ENCODE measurements at regions not wholly inside any gene's neighbourhood (a gene's known extent, or its start where the extent isn't known, plus 50 kb on each side); places are given as distances from the start of the nearest gene placed in this dataset.

- H3K4me1 ChIP-seq: no peaks in the 10 kb centered on the region
- H3K9me3 ChIP-seq: no peaks in the 10 kb centered on the region
- DNase-seq: no peak
- no peaks in the 10 kb centered on the region for H3K36me3 ChIP-seq
- 61 to 64% methylated on average over 4 of the region's 4 CpGs for WGBS, 2 donors
- H3K4me3 ChIP-seq: no peak overlapping the region
- intact Hi-C loops (cut with DNase I): no loop called here
- no peak for ATAC-seq
- no peak overlapping the region for H3K27ac ChIP-seq
- no peaks in the 10 kb centered on the region for H3K27me3 ChIP-seq
- FAIRE-seq: no peak
- no peak for TF ChIP-seq CTCF (IDR thresholded peaks at IDR 0.05)
Measured at GRCh38 chr6:104548297-104548696, 311.4 kb downstream of the HACE1 start.

- no peak overlapping the region for H3K4me3 ChIP-seq
- H3K4me1 ChIP-seq: no peaks in the 10 kb centered on the region
- WGBS, 2 donors: 81 to 92% methylated on average over 1 of the region's 1 CpG
- DNase-seq (no peak), FAIRE-seq (no peak), ATAC-seq (no peak)
- no peaks in the 10 kb centered on the region for H3K9me3 ChIP-seq
- TF ChIP-seq CTCF (IDR thresholded peaks at IDR 0.05): no peak
- H3K36me3 ChIP-seq: no peaks in the 10 kb centered on the region
- no peak overlapping the region for H3K27ac ChIP-seq
- intact Hi-C loops (cut with DNase I): no loop called here
- no peaks in the 10 kb centered on the region for H3K27me3 ChIP-seq
Measured at GRCh38 chr6:104541411-104541810, 318.3 kb downstream of the HACE1 start.

DNA sequence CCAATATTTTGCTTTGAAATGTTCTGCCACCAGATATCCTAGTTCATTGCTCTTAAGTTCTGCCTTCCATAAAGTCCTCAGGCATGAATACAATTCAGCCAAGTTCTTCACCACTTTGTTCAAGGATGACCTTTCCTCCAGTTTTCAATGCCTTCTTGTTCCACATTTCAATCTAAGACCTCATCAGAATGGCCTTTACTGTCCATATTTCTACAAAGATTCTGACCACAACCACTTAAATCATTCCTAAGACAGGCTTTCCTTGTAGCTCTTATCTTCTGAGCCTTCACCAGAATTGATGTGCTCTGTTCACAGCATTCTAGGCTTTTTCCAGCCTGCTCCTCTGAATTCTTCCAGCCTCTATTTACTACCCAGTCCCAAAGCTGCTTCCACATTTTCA, 319.0 kb downstream of the HACE1 start:
- no peaks in the 10 kb centered on the region for H3K9me3 ChIP-seq
- no peak overlapping the region for H3K4me3 ChIP-seq
- H3K27me3 ChIP-seq: no peaks in the 10 kb centered on the region
- TF ChIP-seq CTCF (IDR thresholded peaks at IDR 0.05): no peak
- H3K36me3 ChIP-seq: no peaks in the 10 kb centered on the region
- FAIRE-seq (no peak), DNase-seq (no peak), ATAC-seq (no peak)
- intact Hi-C loops (cut with DNase I): no loop called here
- no peaks in the 10 kb centered on the region for H3K4me1 ChIP-seq
- no peak overlapping the region for H3K27ac ChIP-seq

GRCh38 chr6:104539173-104539572, 320.5 kb downstream of the HACE1 start:
- intact Hi-C loops (cut with DNase I): no loop called here
- Histone ChIP-seq H3K27me3 (no peaks in the 10 kb centered on the region), H3K27ac (no peak overlapping the region), H3K36me3 (no peaks in the 10 kb centered on the region), H3K4me1 (no peaks in the 10 kb centered on the region), H3K9me3 (no peaks in the 10 kb centered on the region), H3K4me3 (no peak overlapping the region)
- DNase-seq: no peak
- no peak for FAIRE-seq
- ATAC-seq: no peak
- no peak for TF ChIP-seq CTCF (IDR thresholded peaks at IDR 0.05)

- DNase-seq: no peak
- no peaks in the 10 kb centered on the region for H3K27me3 ChIP-seq
- no peak overlapping the region for H3K27ac ChIP-seq
- intact Hi-C loops (cut with DNase I): no loop called here
- H3K9me3 ChIP-seq: no peaks in the 10 kb centered on the region
- 94 to 95% methylated on average over 1 of the region's 1 CpG for WGBS, 2 donors
- FAIRE-seq: no peak
- no peak for ATAC-seq
- no peaks in the 10 kb centered on the region for H3K36me3 ChIP-seq
- no peaks in the 10 kb centered on the region for H3K4me1 ChIP-seq
- no peak for TF ChIP-seq CTCF (IDR thresholded peaks at IDR 0.05)
- no peak overlapping the region for H3K4me3 ChIP-seq
Measured at GRCh38 chr6:104537872-104538271, 321.8 kb downstream of the HACE1 start.

Data from pancreas (tissue), 10 donors.